Keratinocyte (primary cell): ENCODE measurements at regions not wholly inside any gene's neighbourhood (a gene's known extent, or its start where the extent isn't known, plus 50 kb on each side); places are given as distances from the start of the nearest gene placed in this dataset.

Experiments
- DNase-seq: peaks from one replicate; pipeline ENCODE4 v3.0.0-alpha.2; 2011; ENCODE audit warnings: low read depth, missing footprints, low spot score
- FAIRE-seq: peaks from 2 replicates; lab custom pipeline; 2011; peaks lifted over from hg19 to GRCh38; lab: Jason Lieb, UNC
- H2AFZ ChIP-seq: 2 replicates; pipeline ENCODE4 v1.6.0; 2012; ENCODE audit warnings: low read length, control low read depth, inconsistent platforms; ENCODE audit not compliant: control insufficient read depth
- H3K27ac ChIP-seq: 2 replicates; pipeline ENCODE4 v1.5.1; 2011; ENCODE audit warnings: low read length; ENCODE audit not compliant: control insufficient read depth, insufficient read depth
- H3K27me3 ChIP-seq: 3 replicates; pipeline ENCODE4 v1.6.0; 2011; ENCODE audit warnings: low read length; ENCODE audit not compliant: control insufficient read depth, insufficient read depth; ENCODE audit errors: extremely low read depth
- H3K36me3 ChIP-seq, 2 experiments: 2 replicates in 1 of 2; 3 replicates in 1 of 2; pipeline ENCODE4 v1.5.1; 2011; ENCODE audit warnings: low read length in 2 of 2, mild to moderate bottlenecking in 1 of 2; ENCODE audit not compliant: control insufficient read depth in 2 of 2, insufficient read depth in 2 of 2; ENCODE audit errors: extremely low read depth in 1 of 2
- H3K4me1 ChIP-seq: 3 replicates; pipeline ENCODE4 v1.5.1; 2011; ENCODE audit warnings: low read length; ENCODE audit not compliant: control insufficient read depth, insufficient read depth; ENCODE audit errors: extremely low read depth
- H3K4me2 ChIP-seq: 3 replicates; pipeline ENCODE4 v1.6.0; 2011; ENCODE audit warnings: low read depth, low read length; ENCODE audit not compliant: control insufficient read depth, insufficient read depth; ENCODE audit errors: extremely low read depth
- H3K4me3 ChIP-seq, 3 experiments: fragments of 200-600 bp in 1 of 3; sonication (generic) in 1 of 3; 2 replicates in 2 of 3; 3 replicates in 1 of 3; pipeline ENCODE4 v1.5.1; 2011 to 2016; ENCODE audit warnings: low read length in 3 of 3, mild to moderate bottlenecking in 3 of 3, control low read depth in 2 of 3, inconsistent platforms in 1 of 3, low read depth in 1 of 3, mixed read lengths in 1 of 3, mixed run types in 1 of 3, moderate library complexity in 1 of 3; ENCODE audit not compliant: control insufficient read depth in 2 of 3, insufficient read depth in 2 of 3; ENCODE audit errors: extremely low read depth in 1 of 3
- H3K79me2 ChIP-seq: 2 replicates; pipeline ENCODE4 v1.6.0; 2012; ENCODE audit warnings: low read length; ENCODE audit not compliant: control insufficient read depth, insufficient read depth
- H3K9ac ChIP-seq: 3 replicates; pipeline ENCODE4 v1.6.0; 2011; ENCODE audit warnings: low read length; ENCODE audit not compliant: control insufficient read depth, insufficient read depth; ENCODE audit errors: extremely low read depth
- H3K9me1 ChIP-seq: 3 replicates; pipeline ENCODE4 v1.6.0; 2011; ENCODE audit warnings: low read length; ENCODE audit not compliant: control insufficient read depth, insufficient read depth; ENCODE audit errors: extremely low read depth
- H3K9me3 ChIP-seq: 2 replicates; pipeline ENCODE4 v1.5.1; 2012; ENCODE audit warnings: low read depth, low read length; ENCODE audit not compliant: control insufficient read depth
- H4K20me1 ChIP-seq: 3 replicates; pipeline ENCODE4 v1.6.0; 2011; ENCODE audit warnings: low read length; ENCODE audit not compliant: control insufficient read depth, insufficient read depth; ENCODE audit errors: extremely low read depth
- EZH2 ChIP-seq: IDR thresholded peaks from one replicate; pipeline ENCODE4 v1.6.1; 2012; ENCODE audit warnings: inconsistent platforms, mild to moderate bottlenecking, low read length, moderate library complexity
- dilution Hi-C: fragments of 300-500 bp; cut with MboI; formaldehyde crosslinking; loops from one replicate; pipeline ENCODE4 v1.7.0; 2020; ENCODE audit warnings: low sequenced_read_pairs; ENCODE audit not compliant: extremely low pct_ligation_motif_present
- TF ChIP-seq, protein P1 (sequence below), 3 experiments: IDR thresholded peaks in 1 of 3; conservative IDR thresholded peaks in 1 of 3; optimal IDR thresholded peaks in 1 of 3; 2 replicates in 2 of 3; 3 replicates in 1 of 3; pipeline versions ENCODE3 to v1.5.1; 2011; ENCODE audit warnings: low read length in 3 of 3, mild to moderate bottlenecking in 3 of 3, moderate library complexity in 2 of 3, control low read depth in 1 of 3, inconsistent platforms in 1 of 3; ENCODE audit not compliant: insufficient read depth in 2 of 3; ENCODE audit errors: extremely low read depth in 1 of 3

DNA sequence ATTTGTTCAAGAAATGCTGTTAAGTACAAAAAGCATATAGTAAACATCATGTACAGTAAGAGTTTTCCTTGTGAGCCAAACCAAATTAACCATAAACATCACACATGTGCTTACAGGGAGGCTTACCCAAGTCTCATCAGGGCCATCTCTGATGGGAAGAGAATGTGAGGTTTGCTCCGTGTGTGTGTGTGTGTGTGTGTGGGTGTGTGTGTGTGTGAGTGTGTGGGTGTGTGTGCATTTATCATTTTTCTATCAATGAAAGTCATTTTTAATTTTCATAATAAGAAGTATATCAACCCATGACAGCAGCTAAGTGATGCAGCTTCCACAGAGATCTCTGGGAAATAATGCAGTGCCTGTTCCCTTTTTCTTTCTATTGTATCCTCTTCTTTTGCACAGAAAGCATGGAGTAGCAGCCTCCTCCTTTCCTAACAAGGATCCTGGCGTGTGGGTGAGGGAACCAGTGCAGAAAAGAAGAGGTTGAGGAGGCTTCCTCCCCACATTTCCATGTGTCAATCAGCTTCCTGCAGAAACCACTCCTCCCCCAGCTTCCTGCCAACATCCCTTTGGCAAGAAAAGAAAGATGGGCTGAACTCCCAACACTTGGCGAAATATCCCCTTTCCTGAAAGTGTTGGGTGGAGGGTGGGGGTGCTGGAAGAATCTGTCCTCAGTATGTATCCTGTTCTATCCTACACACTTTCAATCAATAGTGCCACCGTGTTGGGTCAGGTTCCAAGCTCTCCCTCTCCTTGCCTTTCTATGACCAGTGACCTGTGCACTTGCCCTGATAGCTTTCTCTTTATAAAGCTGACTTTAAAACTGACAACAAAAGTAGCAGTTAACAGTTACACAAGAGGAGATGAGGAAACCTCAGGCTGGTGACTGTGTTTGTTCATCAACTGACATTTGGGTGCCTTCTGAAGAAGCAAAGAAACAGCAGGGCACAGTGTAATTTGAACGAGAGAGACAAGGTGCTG lies 251.8 kb upstream of the CITED2 start:
- no peak for FAIRE-seq
- Histone ChIP-seq H4K20me1 (no peaks in the 10 kb centered on the region), H3K9me1 (no peaks in the 10 kb centered on the region), H3K79me2 (no peaks in the 10 kb centered on the region), H2AFZ (no peak overlapping the region), H3K9ac (no peak overlapping the region), H3K4me3 (no peak overlapping the region), H3K4me1 (no peaks in the 10 kb centered on the region), H3K36me3 (no peaks in the 10 kb centered on the region), H3K27me3 (no peaks in the 10 kb centered on the region), H3K9me3 (no peaks in the 10 kb centered on the region), H3K27ac (no peak overlapping the region), H3K4me2 (no peak overlapping the region)
- TF ChIP-seq EZH2 = no peak
- TF ChIP-seq, protein P1, sequence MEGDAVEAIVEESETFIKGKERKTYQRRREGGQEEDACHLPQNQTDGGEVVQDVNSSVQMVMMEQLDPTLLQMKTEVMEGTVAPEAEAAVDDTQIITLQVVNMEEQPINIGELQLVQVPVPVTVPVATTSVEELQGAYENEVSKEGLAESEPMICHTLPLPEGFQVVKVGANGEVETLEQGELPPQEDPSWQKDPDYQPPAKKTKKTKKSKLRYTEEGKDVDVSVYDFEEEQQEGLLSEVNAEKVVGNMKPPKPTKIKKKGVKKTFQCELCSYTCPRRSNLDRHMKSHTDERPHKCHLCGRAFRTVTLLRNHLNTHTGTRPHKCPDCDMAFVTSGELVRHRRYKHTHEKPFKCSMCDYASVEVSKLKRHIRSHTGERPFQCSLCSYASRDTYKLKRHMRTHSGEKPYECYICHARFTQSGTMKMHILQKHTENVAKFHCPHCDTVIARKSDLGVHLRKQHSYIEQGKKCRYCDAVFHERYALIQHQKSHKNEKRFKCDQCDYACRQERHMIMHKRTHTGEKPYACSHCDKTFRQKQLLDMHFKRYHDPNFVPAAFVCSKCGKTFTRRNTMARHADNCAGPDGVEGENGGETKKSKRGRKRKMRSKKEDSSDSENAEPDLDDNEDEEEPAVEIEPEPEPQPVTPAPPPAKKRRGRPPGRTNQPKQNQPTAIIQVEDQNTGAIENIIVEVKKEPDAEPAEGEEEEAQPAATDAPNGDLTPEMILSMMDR (optimal IDR thresholded peaks at IDR 0.05 in 1 of 3, IDR thresholded peaks at IDR 0.05 in 1 of 3, conservative IDR thresholded peaks at IDR 0.05 in 1 of 3; ENCODE audit: extremely low read depth in 1 of 3, insufficient read depth in 2 of 3, low read length in 3 of 3) = no peak
- dilution Hi-C loops = no loop called here
- DNase-seq = no peak

DNA sequence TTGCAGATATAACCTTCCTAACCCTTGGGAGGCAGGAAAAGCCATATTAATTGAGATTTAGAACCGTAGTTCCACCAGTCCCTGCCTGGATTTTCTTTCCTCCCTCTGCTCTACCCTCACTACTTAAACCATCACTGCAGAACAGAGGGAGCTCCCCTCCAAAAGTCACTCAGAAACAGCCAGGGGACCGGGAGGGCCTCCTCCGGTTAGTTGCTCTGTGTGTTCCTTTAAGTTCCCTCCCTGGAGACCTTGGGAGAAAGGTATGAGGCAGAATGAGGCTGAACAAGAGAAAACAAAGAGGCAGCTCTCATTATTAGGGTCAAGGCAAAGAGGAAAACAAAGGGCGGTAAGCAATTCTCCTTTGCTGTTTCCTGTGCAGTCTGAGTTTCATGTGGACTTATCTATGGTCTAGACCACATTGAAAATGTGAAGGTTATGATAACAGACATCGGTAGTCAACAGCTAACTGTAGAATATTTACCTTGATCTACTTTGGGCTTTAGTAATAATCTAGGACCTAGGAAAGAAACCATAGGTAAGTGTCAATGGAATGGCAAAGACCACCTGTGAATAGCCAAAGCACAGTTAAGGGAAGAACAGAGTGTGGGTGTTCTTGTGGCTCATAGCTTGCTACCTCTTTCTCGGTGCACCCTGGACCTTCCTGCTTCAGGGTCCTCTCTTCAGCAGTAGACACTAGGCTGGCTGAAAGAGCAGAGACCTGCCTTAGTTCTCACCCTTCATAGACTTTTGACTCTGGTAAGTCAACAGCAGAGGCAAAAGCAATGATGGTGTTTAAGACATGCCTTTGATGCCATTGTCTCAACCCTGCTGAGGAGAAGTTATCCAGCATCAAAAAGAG lies 250.9 kb upstream of the CITED2 start:
- no peaks in the 10 kb centered on the region for H3K9me3 ChIP-seq
- no peak overlapping the region for H3K27ac ChIP-seq
- no peak overlapping the region for H3K4me2 ChIP-seq
- H2AFZ ChIP-seq = no peak overlapping the region
- H3K4me1 ChIP-seq = no peaks in the 10 kb centered on the region
- H3K4me3 ChIP-seq = no peak overlapping the region
- H3K79me2 ChIP-seq = no peaks in the 10 kb centered on the region
- H3K36me3 ChIP-seq = no peaks in the 10 kb centered on the region
- H3K9me1 ChIP-seq = no peaks in the 10 kb centered on the region
- dilution Hi-C loops = no loop called here
- no peaks in the 10 kb centered on the region for H4K20me1 ChIP-seq
- TF ChIP-seq EZH2 = no peak
- TF ChIP-seq, protein P1 (optimal IDR thresholded peaks at IDR 0.05 in 1 of 3, IDR thresholded peaks at IDR 0.05 in 1 of 3, conservative IDR thresholded peaks at IDR 0.05 in 1 of 3; ENCODE audit: extremely low read depth in 1 of 3, insufficient read depth in 2 of 3, low read length in 3 of 3) = no peak
- DNase-seq (no peak), FAIRE-seq (no peak)
- H3K27me3 ChIP-seq = no peaks in the 10 kb centered on the region
- H3K9ac ChIP-seq = no peak overlapping the region
